ENCODE measurements at regions not wholly inside any gene's neighbourhood (a gene's known extent, or its start where the extent isn't known, plus 50 kb on each side); places are given as distances from the start of the nearest gene placed in this dataset.

- TF ChIP-seq CTCF (IDR thresholded peaks at IDR 0.05) (no peak), POLR2A (IDR thresholded peaks at IDR 0.05) (no peak)
These were observed 55.1 kb upstream of the RASA2 start for GRCh38 chr3:141431411-141432378.
